NCI-H345 (cell line): ENCODE measurements at regions not wholly inside any gene's neighbourhood (a gene's known extent, or its start where the extent isn't known, plus 50 kb on each side); places are given as distances from the start of the nearest gene placed in this dataset.

Source experiments
- DNase-seq: peaks from one replicate; lab custom pipeline; 2025; lab: John Stamatoyannopoulos, UW

GRCh38 chr1:218679988-218680748 lies 335.0 kb downstream of the TGFB2 start:
- no peak for DNase-seq

- no peak for DNase-seq
Observed at GRCh38 chr1:218683242-218683641, 338.1 kb downstream of the TGFB2 start.

DNA sequence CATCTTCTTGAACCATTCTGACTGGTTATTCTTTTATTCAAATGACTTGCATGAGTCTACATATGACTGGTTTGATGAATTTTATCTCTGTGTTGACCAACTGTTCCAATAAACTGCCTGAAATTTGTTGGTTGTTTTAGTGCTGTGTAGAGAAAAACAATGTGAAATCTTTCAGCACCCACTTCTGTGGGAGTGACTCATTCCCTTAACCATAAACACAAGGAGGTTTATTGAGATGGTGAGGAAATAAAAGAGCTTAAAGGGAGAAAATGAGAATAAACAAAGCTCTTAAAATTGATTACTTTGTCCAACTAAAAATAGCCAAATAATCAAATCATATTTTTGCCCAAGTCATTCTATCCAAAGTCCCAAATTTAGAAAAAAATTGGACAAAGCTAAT lies 341.1 kb downstream of the TGFB2 start:
- no peak for DNase-seq

GRCh38 chr1:218686761-218687160 lies 341.6 kb downstream of the TGFB2 start:
- no peak for DNase-seq

DNA sequence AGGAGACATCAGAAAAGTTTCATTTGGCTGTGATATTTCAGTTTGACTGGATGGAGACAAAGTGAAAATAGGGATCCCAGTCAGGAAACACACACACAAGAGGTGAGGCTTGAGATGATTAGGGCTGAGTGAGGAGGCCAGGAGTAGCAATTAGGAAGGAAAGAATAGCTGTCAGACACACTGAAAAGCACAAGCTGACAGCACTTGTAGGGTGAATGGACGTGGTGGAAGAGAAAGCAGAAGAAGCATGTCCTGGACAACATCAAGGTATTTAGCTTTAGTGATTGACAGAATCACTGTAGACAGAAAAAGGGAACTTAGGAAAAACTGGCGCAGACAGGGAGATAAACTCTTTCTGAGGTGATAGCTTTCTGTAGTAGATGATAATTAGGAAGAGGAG lies 347.7 kb downstream of the TGFB2 start:
- no peak for DNase-seq

DNA sequence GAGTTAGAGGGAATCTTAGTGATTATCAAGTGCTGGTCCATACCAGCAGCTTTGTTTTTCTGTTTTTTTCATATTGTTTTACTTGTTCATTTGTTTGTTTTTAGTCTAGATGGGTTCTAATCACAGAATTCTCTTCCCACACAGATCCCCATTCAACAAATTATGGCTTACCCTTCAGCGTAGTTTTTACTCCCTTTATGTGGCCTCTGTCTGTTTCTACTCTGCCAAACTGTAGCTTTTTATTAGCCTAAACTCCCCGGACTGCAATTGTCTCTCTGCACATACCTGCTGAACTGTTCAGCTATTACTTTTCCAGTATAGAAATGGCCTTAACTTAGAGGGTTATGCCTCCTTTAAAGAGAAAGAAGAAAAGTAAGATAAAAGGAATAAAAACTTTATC lies 348.5 kb downstream of the TGFB2 start:
- no peak for DNase-seq

- DNase-seq, result no peak
Observed at GRCh38 chr1:218694085-218694484, 348.9 kb downstream of the TGFB2 start.

- no peak for DNase-seq
Observed at GRCh38 chr1:218694636-218695035, 349.5 kb downstream of the TGFB2 start.

DNA sequence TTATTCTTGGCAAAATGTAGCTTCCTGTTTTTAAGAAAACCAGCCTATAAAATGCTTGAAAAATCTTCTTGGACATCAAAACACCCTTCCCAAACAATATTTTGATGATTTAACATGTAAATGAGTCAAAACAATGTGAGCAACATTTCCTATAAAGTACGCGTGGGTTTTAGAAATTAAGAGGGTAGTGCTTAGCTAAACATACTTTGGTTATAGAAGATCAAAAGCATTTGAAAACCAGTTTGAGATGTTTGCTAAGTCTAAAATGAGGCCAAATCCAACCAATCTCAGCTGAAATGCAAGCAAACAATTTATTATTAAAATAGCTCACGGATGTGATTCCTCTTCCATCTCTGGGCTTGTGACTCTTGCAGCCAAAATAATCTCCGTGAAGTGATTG lies 350.4 kb downstream of the TGFB2 start:
- DNase-seq, result no peak

DNA sequence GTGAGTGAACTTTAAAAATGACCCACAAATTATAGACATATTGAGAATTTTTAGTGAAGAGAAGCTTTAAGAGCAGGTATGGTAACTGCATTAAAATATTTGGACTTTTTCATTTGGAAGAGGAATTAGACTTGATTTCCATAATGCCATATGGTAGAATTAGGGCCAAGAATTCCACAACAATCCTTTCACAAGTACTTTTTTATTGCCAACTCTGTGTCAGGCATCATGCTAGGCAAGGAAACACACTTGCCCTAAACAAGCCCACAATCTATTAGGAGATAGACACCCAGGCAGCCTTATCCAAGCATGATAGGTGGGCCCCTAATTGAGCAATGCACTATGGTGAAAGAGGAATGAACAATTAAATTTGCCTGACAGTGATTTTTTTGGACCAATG lies 353.0 kb downstream of the TGFB2 start:
- no peak for DNase-seq

- DNase-seq, result no peak
Observed at GRCh38 chr1:218699421-218699820, 354.3 kb downstream of the TGFB2 start.

DNA sequence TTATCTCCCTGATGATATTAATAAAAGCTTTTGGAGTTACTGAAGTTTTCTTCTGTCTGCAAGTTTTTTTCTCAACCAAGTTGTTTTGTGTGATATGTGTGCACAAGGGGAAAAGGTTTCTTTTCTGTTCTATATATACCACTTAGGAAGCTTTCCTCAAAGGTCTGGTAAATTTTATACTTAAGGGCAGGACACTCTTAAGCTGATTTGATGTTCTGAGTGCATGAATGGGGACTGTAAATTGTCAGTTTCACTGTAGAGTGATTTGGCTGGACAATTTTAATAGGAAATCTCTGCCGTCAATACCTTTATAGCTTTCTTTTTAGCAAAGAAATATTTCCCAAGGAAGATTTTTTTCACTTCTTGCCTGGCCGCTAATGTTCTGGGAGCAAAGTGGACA lies 354.7 kb downstream of the TGFB2 start:
- no peak for DNase-seq

DNA sequence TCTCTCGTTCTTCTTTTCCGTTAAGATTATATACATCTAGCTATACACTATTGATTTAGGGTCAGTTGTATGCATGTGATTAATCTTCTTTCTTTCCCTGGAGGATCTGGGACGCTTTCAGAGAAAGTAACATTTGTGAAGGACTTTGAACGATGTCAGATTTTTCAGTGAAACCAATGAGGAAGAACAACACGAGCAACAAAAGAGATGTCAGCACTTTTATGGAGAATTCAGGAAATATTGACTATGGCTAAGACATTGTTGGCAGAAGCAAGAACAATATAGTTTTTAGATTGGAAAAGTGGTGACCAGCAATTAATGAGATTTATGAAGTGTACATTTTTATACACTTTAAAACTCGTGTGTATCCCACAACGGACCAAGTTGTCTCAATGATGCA lies 355.5 kb downstream of the TGFB2 start:
- no peak for DNase-seq

DNA sequence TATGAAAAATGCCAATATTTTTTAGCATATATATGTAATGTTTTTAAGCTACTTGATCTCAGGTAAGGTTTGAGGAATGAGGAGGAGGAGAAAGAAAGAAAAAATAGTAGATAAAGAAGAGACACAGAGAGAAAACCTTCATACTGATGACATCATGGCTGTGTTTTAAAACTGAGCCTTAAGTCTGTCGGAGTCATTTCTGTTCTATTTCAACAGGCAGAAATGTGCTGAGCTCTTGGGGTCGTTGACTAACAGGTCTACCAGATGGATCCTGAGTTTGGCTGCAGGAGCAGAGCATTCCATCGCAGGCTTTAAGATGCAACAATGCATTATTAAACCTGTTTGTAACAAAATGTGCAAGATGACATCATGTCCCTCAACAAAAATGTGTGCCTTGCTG lies 356.0 kb downstream of the TGFB2 start:
- DNase-seq, result no peak

DNA sequence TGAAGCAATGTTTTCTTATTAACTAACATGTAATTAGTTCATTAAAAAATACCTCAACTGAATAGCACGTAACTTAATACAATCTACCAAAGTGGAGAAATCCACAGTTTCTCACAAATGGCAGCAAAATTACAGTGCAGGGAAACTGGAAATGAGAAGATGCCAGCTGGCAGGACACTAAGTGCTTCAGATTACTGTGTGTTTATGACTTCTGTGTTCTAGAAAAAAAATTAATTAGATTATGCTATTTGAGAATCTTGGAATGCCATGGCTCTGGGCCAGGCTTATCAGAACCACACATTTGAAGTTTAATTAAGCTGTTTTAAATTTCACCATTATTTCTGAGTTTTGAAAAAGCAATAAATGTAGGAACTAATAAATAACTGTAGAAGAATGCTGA lies 357.6 kb downstream of the TGFB2 start:
- DNase-seq, result no peak

- DNase-seq, result no peak
Observed at GRCh38 chr1:218703836-218704235, 358.7 kb downstream of the TGFB2 start.

GRCh38 chr1:218705391-218705790 lies 360.3 kb downstream of the TGFB2 start:
- DNase-seq, result no peak

DNA sequence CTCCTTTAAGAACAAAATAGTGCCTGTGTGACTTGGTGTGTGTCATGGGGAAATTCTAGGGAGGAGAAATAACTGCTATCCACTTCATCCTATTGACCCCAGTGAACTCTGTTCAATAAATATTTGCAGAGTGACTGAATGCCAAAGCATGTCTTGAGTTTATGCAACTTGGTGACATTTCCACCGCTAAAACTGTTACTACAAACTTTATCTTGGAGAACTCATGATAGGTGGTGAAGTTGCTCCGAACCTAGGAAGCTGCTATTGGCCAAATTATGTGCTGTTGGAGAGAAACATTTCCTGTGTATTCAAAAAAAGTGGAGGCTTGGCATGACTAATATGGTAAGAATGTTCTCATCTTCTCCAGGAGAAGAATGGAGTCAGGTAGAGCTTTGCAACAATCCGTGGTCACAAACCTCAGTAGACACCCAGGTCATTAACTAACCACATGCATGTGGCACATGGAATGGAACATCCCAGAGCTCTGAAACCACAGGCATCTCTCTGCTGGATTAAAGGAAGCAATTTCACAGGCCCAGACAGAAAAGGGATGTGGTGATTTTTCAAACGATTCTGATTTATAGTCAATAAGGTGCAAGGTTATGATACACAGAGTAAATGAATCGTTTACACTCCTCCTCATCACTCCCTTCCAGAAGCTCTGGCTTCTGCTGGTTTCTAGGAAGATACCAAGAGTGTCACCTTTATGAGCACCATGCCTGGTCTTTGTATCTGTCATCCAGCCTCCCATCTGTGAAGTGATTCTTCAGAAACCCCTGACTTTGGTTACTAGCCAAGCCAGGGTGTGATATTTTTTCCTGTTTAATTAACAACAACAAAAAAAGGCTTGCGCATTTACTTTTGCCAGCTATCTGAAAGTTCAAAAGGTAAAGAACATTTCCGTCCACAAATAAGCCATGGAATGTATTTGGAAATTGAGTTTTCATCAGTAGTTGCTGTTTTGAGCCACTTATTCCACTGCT lies 361.1 kb downstream of the TGFB2 start:
- DNase-seq, result no peak

DNA sequence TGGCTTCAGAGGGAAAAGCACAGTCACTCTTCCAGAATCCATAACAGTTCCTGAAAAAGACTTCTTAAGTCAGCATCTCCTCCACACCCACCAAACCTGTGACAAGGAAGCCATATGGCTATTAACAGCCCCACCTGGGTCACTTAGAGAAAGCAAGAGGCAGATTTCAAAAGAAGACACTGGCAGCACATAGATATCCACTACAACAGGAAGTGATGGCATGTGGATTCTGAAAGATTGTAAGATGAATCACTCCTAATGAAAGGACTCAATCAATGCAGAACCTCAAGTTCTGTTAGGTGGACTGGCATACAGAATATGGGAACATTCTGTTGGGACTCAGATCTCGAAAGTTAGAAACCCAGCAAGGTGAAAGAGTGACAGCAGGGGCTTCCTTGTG lies 365.9 kb downstream of the TGFB2 start:
- no peak for DNase-seq

DNA sequence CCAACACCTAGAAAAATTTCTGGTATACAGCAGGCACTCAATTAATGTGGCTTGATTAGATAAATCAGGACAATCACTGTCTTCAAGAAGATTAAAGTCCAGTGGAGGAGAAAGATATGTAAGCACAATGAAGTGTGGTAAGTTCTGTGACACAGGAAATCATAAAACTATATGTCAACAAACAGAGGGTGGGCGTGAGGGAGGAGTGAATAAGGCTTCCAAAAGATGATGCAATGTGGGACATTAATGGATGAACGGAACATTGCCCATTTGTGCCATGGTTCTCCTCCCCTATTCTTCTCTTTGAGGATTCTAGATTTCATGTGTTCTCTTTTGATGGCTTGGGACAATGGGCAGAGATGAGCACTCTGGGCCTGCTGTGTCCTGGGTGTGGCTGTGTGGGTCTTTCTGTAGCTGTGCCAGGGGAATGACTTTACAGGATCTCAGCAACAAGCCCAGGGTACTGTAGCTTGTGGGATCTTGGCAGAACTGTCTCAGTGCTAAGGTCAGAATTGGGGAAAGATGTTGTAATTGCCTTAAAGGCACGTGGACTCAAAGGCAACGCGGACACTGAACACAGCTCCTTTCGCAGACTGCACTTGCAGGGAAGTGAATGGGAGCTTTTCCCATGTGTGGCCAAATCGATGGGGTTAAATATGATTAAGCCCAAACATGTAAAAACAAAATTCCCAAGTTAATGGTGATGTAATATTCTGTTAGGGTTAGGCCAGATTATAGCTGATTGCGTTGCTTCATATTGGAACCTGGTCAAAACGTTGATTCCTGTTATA lies 366.9 kb downstream of the TGFB2 start:
- DNase-seq, result no peak

DNA sequence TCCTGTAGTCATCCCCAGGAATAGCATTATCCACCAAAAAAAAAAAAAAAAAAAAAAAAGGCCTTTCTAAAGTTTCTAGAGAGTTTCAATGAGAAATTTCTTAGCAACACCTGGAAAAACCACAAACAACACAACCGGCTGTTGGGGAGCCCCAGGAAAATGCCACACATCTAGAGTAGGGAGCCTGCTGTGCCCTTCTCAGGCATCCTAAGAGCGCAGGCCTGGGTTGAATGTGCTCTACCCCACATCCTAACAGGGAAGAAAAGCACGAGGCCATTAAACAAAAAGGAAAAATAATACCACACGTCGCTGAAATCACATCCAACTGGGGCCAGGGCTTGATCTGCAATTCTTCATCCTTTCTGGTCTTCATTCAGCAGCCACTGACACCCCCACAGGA lies 367.5 kb downstream of the TGFB2 start:
- no peak for DNase-seq

GRCh38 chr1:218715961-218716669 lies 371.0 kb downstream of the TGFB2 start:
- no peak for DNase-seq
